Left hindlimb (tissue), 1 donor: ENCODE measurements at regions not wholly inside any gene's neighbourhood (a gene's known extent, or its start where the extent isn't known, plus 50 kb on each side); places are given as distances from the start of the nearest gene placed in this dataset.

Experiments used
- DNase-seq: peaks from one replicate; pipeline ENCODE4 v3.0.0-alpha.2; 2018

DNA sequence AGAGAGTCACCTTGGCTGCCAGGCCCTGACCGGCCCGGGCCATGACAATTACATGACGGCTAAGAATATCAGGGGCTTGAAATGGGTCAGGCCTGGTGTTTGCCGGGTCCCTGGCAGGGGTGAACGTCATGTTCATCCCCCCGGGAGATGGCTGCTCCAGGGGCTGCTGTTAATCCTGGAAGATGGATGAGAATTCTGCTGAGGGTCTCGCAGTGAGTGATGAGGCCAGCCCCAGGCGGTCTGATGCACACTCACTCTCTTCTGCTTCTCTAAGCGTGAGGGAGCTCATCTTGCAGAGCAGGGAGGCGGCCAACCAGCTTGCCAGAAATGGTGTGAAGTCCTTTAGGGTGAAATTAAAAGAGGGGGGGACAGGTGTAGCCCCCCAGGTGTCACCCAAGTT lies 101.3 kb upstream of the ANO1 start:
- no peak for DNase-seq

DNA sequence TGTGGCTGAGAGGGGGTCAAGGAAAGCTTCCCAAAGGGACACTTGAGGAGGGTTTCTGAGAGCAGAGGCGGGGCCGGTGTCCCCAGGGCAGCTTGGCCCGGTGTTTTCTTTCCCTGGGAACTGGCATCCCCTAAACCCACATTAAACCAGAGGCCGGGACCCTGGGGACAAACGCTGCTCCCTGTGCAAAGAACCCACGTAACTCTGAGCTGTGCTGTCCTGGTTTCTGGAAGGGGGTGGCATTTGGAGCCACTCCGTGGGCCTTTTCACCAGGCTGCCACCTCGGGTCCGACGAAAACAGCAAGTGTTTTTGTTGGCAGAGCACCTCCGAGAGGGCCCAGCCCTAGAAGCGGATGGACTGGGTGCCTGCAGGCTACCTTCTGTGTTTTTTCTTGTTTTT lies 100.2 kb upstream of the ANO1 start:
- DNase-seq, result no peak

DNA sequence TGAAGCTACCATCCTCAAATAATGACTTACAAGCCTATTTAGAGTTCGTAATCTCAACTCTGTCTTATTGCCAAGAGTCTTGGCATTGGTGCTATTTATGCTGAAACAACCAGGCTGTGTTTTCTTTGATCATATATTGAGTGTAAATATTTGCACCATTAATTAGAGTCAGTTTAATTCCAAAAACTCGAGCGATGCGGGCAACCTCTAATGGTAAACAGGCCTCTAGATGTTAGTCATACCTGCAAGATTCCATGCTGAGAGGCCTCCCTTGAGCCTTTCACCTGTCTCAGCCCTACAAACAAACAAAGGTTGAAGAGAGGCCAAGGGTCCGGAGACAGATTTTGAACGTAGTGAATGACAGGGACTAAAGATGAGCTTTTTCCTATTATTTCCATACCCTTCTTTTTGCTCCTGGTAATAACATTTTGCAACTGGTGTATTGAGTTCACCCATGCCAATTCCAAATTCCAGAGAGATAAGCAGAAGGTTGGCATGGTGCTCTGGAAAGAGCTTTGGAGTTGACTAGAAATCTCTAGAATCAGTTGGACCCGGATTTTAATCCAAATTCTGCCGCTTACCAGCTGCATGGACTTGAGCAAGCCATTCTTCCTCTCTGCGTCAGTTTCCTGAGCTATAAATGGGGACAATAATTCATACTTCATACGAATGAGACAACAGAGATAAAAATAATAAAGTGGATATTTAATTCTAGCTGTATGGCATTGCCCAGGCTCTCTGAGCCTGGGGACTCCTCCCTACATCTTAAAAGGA lies 99.1 kb upstream of the ANO1 start:
- DNase-seq, result no peak

GRCh38 chr11:69979632-69980031 lies 98.5 kb upstream of the ANO1 start:
- no peak for DNase-seq

DNA sequence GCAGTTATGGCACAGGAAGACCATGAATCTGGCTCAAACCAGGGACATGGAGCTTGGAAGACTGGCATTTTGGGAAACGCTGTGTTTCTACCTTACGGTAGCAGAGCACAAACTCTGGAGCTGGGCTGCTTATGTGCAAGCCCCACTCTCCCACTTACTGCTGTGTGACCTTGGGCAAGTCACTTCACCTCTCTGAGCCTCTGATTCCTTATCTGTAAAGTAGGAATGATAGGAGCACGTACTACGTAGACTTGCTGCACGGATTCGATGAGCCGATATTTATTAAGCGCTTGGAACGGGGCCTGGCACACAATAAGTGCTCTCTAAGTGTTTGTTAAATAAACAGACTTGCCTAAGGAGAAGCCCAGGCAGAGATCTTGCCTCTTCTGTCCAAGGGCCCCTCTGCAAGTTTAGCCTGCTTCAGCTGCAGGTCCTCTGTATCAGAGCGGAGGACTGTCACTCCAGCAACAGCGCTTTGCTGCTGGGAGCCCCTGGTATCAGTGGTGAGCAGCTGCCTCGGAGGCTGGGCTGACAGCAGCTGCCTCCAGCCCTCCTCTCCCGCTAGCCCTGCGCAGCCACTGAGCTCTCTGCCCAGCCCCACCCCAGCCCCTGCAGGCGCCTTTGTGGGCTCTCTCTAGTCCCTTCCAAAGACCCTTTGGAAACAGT lies 96.9 kb upstream of the ANO1 start:
- no peak for DNase-seq

DNA sequence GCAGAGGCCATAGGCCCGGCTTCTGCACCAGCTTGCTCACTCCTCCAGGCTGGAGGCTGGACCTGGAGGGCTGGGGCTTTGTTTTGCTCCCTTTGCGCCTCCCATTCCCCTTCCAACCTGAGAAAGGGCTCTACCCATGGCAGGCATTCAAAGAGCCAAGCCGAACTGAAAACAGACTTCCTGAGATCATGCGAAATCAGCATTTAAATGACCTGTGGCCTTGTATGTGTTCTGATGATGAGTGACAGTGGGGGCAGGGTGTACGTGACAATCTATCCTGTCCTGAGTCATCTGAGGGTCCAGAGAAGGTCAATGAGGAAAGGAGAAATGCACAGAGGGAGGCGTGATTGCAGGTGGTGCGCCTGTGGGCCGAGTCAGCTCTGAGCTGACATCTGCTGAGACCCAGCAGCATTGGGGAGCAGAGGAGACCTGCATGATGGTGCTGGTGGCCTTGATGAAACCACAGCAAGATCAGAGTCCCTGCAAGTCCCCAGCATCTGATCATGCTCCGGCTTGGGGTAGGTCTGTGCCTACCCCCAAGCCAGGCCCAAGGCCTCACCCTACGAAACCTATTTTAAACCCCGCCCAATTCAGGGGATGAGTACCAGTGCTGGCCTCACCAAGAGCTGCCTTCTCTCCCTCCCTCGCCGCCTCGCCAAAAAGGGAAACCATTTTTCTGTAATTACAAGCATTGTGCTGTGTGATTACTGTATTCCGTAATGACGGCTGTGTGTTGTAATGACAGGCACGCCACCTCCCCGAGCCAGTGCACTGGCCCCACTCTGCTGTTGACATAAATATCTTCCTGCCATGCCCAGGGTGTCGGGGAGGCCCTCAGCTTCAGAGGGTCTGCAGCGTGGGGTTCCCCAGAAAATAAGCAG lies 95.2 kb upstream of the ANO1 start:
- no peak for DNase-seq

DNA sequence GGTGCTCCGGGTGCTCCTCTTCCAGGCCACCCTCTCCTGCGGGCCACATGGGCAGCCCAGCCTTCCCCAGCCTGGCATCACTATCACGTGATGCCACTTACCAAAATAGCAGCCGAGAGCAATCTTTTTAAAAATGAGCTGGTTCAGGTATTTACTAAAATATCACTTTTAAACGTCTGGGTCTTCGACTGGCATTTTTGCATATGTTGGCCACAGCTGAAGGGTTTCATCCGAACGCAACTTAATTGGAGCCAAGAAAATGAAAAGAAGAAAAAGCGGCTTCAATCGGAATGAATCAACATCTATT lies 94.6 kb upstream of the ANO1 start:
- DNase-seq, result no peak

GRCh38 chr11:69983897-69984438 lies 94.1 kb upstream of the ANO1 start:
- no peak for DNase-seq

- no peak for DNase-seq
These were observed 93.5 kb upstream of the ANO1 start for GRCh38 chr11:69984457-69985261.

GRCh38 chr11:69985331-69985640 lies 92.8 kb upstream of the ANO1 start:
- no peak for DNase-seq

- no peak for DNase-seq
These were observed 92.3 kb upstream of the ANO1 start for GRCh38 chr11:69985641-69986439.

DNA sequence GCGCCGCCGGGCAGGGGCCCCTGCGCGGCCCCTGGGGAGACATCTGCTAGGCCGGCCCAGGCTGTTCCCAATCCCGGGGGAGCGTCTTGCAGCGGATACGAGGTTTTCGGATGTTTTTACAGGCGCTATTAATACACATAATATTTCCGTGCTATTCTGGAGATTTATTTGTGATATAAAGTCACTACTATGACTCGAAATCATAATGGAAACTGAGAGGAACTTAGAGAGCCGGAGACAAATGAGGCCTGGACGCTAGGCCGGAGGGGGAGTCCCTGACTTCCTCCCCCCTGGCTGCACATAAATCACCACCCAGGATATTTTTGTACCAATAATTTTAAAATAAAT lies 91.7 kb upstream of the ANO1 start:
- no peak for DNase-seq

DNA sequence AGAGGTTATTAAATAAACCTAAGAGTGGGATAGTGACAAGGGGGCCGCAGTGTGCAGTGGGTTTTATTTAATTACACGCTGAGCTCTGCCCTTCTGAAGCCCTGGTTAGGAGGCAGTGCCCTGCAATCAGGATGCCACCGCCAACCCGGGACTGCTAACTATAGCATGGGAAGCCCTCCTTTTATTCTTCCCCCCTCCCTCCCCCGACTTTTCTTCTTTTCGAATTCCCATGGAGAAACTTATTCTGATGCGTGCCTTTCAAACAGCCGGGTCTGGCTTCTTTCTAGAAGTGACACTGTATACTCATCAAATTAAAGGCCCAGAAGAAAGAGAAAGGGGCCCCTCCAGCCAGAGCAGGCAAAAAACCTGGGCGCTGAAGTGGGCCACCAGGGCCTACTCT lies 91.3 kb upstream of the ANO1 start:
- no peak for DNase-seq

GRCh38 chr11:69992026-69992425 lies 86.1 kb upstream of the ANO1 start:
- no peak for DNase-seq

DNA sequence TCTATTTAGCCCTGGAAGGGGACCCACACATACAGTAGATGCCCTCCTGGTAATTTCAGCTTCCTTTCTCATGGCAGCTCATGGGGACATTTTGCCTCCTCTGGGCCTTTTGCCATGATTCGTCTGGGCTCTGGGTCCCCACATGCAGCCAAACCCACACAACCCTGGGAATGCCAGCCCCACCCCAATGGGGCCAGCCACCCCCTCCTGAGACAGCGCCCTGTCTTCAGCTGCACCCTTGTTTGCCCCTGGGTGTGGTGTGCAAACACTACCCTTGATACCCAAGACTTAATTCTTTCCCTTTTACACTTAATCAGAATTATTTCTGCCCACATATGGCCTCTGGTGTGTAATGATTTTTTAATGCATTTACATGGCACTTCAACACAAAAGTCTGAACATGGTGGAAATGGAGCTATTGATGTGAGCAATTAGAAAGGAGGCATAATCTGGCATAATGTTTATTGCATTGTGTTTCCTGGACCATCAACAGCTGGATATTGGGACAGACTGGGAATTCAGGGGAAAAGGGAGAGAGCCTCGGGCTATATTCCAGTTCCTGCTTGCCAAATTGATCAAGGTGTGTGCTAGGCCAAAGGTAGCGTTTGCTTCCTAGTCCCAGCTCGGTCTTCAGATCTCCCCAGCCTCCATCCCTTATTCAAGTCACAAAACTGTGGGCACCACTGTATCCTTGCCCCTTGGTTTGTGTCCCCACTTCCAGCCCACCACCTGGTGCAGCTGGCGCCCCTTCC lies 85.0 kb upstream of the ANO1 start:
- DNase-seq, result no peak

DNA sequence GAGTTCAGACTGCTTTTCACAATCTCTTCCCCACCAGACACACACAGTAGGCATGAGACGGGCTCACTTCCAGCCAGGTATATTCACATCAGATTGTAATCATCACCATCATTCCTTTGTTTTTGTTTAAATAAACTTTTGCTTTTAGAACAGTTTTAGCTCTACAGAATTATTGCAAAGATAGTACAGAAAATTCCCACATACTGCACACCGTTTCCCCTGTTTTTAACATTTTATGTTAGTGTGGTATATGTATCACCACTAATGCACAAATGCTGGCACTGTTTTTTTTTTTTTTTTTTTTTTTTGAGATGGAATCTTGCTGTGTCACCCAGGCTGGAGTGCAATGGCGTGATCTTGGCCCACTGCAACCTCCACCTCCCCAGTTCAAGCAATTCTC lies 83.3 kb upstream of the ANO1 start:
- no peak for DNase-seq

GRCh38 chr11:69995697-69996096 lies 82.4 kb upstream of the ANO1 start:
- no peak for DNase-seq

DNA sequence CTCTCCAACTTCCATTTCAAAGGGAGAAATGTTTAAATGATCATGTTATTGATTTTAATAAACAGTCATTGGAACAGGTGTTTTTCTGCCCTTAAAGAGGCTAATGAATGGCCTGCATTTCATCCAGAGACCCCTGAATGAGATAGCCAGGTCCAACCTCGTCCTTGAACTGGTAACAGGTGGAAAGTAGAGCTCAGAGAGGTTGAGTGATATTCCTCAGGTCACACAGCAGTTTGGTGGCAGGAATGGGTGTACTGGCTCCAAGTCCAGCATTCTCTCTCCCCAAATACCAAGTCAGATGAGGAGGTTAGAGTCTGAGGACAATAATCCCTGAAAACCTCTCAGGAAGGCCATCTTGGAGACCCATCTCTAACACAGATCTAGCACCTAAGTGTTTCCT lies 81.7 kb upstream of the ANO1 start:
- no peak for DNase-seq

- no peak for DNase-seq
These were observed 80.8 kb upstream of the ANO1 start for GRCh38 chr11:69997352-69997751.

GRCh38 chr11:69999721-70000120 lies 78.4 kb upstream of the ANO1 start:
- no peak for DNase-seq

- no peak for DNase-seq
These were observed 77.9 kb upstream of the ANO1 start for GRCh38 chr11:70000228-70000627.

- DNase-seq, result no peak
These were observed 76.9 kb upstream of the ANO1 start for GRCh38 chr11:70001246-70001645.
